Loucy (cell line): ENCODE measurements at regions not wholly inside any gene's neighbourhood (a gene's known extent, or its start where the extent isn't known, plus 50 kb on each side); places are given as distances from the start of the nearest gene placed in this dataset.

Experiments
- EZH2phosphoT487 ChIP-seq: fragments of 200-600 bp; IDR thresholded peaks from 2 replicates; pipeline ENCODE4 v1.6.1; 2018; ENCODE audit warnings: antibody characterized with exemption, mild to moderate bottlenecking, moderate library complexity, borderline replicate concordance
- TF ChIP-seq, protein P1 (sequence below): fragments of 200-600 bp; sonication (generic); conservative IDR thresholded peaks from 2 replicates; pipeline ENCODE4 v1.5.1; 2014; ENCODE audit warnings: mild to moderate bottlenecking, antibody characterized with exemption, low read length

DNA sequence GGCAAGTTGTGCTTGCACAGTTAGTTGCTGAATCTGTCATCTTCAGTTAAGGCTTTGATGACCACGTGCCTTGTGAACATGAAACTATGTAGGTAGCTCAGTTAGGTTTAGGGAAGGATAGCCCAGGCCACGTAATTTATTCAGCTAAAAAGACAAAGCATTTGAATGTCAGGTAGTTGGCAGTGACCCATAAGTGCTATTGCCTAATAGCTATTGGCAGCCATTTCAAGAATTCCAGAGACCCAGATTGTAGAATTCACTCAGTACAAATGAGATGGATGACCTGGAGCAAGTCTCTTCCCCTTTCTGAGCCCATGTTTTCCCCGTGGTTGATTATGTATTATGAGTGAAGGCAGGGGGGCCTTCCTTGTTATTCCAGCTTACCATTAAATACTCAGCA lies 265.3 kb upstream of the ANO5 start:
- TF ChIP-seq, protein P1, sequence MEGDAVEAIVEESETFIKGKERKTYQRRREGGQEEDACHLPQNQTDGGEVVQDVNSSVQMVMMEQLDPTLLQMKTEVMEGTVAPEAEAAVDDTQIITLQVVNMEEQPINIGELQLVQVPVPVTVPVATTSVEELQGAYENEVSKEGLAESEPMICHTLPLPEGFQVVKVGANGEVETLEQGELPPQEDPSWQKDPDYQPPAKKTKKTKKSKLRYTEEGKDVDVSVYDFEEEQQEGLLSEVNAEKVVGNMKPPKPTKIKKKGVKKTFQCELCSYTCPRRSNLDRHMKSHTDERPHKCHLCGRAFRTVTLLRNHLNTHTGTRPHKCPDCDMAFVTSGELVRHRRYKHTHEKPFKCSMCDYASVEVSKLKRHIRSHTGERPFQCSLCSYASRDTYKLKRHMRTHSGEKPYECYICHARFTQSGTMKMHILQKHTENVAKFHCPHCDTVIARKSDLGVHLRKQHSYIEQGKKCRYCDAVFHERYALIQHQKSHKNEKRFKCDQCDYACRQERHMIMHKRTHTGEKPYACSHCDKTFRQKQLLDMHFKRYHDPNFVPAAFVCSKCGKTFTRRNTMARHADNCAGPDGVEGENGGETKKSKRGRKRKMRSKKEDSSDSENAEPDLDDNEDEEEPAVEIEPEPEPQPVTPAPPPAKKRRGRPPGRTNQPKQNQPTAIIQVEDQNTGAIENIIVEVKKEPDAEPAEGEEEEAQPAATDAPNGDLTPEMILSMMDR: no peak
- TF ChIP-seq EZH2phosphoT487: no peak
